ENCODE measurements at regions not wholly inside any gene's neighbourhood (a gene's known extent, or its start where the extent isn't known, plus 50 kb on each side); places are given as distances from the start of the nearest gene placed in this dataset.

DNA sequence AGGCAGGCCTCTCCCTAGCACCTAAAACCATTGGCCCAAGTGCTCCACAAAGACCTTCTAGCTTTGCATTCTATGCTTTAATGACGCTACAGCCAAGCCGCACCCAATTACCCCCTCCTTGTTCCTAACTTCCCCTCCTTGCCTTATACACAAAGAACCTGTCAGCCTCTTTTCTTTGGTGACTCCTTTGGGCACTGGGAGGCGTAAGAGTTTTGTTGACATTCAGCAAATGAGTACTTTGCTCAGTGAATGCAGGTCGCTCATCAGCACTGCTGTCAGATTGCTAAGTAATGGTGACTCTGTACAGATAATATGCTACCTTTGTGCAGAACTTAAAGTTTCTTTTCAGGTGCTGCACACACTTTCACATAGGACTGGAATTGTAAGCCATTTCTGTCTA lies 187.6 kb upstream of the FAM78B start:
- H3K9ac ChIP-seq (ENCODE audit: low read length in 3 of 3): no peak overlapping the region
- no peak overlapping the region for H3K27ac ChIP-seq (ENCODE audit: low read depth in 2 of 2, low read length in 2 of 2)
- intact Hi-C loops (cut with DNase I): no loop called here
- H3K27me3 ChIP-seq (ENCODE audit: control insufficient read depth, insufficient read depth, low read length): no peaks in the 10 kb centered on the region
- no peaks in the 10 kb centered on the region for H3K4me1 ChIP-seq (ENCODE audit: control insufficient read depth in 2 of 3, insufficient read depth in 2 of 3, low read depth in 1 of 3, low read length in 3 of 3)
- no peak for TF ChIP-seq CTCF (IDR thresholded peaks at IDR 0.05; ENCODE audit: borderline replicate concordance, extremely low read depth, insufficient read depth)
- no peaks in the 10 kb centered on the region for H3K9me3 ChIP-seq (ENCODE audit: control insufficient read depth in 2 of 3, insufficient read depth in 1 of 3, low read length in 3 of 3)
- FAIRE-seq: no peak
- DNase-seq: no peak
- no peaks in the 10 kb centered on the region for H3K36me3 ChIP-seq (ENCODE audit: control insufficient read depth in 2 of 3, insufficient read depth in 3 of 3, low read length in 3 of 3)
- H3K4me3 ChIP-seq (ENCODE audit: low read length in 3 of 3): no peak overlapping the region

GRCh38 chr1:166365081-166365480 lies 198.3 kb upstream of the FAM78B start:
- no peaks in the 10 kb centered on the region for H3K27me3 ChIP-seq (ENCODE audit: control insufficient read depth, insufficient read depth, low read length)
- no peak overlapping the region for H3K9ac ChIP-seq (ENCODE audit: low read length in 3 of 3)
- no peak for TF ChIP-seq CTCF (IDR thresholded peaks at IDR 0.05; ENCODE audit: borderline replicate concordance, extremely low read depth, insufficient read depth)
- no peaks in the 10 kb centered on the region for H3K36me3 ChIP-seq (ENCODE audit: control insufficient read depth in 2 of 3, insufficient read depth in 3 of 3, low read length in 3 of 3)
- H3K27ac ChIP-seq (ENCODE audit: low read depth in 2 of 2, low read length in 2 of 2): no peak overlapping the region
- no peak overlapping the region for H3K4me3 ChIP-seq (ENCODE audit: low read length in 3 of 3)
- intact Hi-C loops (cut with DNase I): no loop called here
- no peak for FAIRE-seq
- no peak for DNase-seq
- no peaks in the 10 kb centered on the region for H3K9me3 ChIP-seq (ENCODE audit: control insufficient read depth in 2 of 3, insufficient read depth in 1 of 3, low read length in 3 of 3)
- H3K4me1 ChIP-seq (ENCODE audit: control insufficient read depth in 2 of 3, insufficient read depth in 2 of 3, low read depth in 1 of 3, low read length in 3 of 3): no peaks in the 10 kb centered on the region

- FAIRE-seq (no peak), DNase-seq (no peak)
- Histone ChIP-seq H3K36me3 (ENCODE audit: control insufficient read depth in 2 of 3, insufficient read depth in 3 of 3, low read length in 3 of 3) (no peaks in the 10 kb centered on the region), H3K27me3 (ENCODE audit: control insufficient read depth, insufficient read depth, low read length) (no peaks in the 10 kb centered on the region), H3K9ac (ENCODE audit: low read length in 3 of 3) (no peak overlapping the region), H3K27ac (ENCODE audit: low read depth in 2 of 2, low read length in 2 of 2) (no peak overlapping the region), H3K9me3 (ENCODE audit: control insufficient read depth in 2 of 3, insufficient read depth in 1 of 3, low read length in 3 of 3) (no peaks in the 10 kb centered on the region), H3K4me1 (ENCODE audit: control insufficient read depth in 2 of 3, insufficient read depth in 2 of 3, low read depth in 1 of 3, low read length in 3 of 3) (no peaks in the 10 kb centered on the region), H3K4me3 (ENCODE audit: low read length in 3 of 3) (no peak overlapping the region)
- no peak for TF ChIP-seq CTCF (IDR thresholded peaks at IDR 0.05; ENCODE audit: borderline replicate concordance, extremely low read depth, insufficient read depth)
- intact Hi-C loops (cut with DNase I): no loop called here
Observed at GRCh38 chr1:166368030-166368429, 201.2 kb upstream of the FAM78B start.

GRCh38 chr1:166377896-166378295 lies 211.1 kb upstream of the FAM78B start:
- Histone ChIP-seq H3K9ac (ENCODE audit: low read length in 3 of 3) (no peak overlapping the region), H3K9me3 (ENCODE audit: control insufficient read depth in 2 of 3, insufficient read depth in 1 of 3, low read length in 3 of 3) (no peaks in the 10 kb centered on the region), H3K27ac (ENCODE audit: low read depth in 2 of 2, low read length in 2 of 2) (no peak overlapping the region), H3K27me3 (ENCODE audit: control insufficient read depth, insufficient read depth, low read length) (no peaks in the 10 kb centered on the region), H3K36me3 (ENCODE audit: control insufficient read depth in 2 of 3, insufficient read depth in 3 of 3, low read length in 3 of 3) (no peaks in the 10 kb centered on the region), H3K4me1 (ENCODE audit: control insufficient read depth in 2 of 3, insufficient read depth in 2 of 3, low read depth in 1 of 3, low read length in 3 of 3) (no peaks in the 10 kb centered on the region), H3K4me3 (ENCODE audit: low read length in 3 of 3) (no peak overlapping the region)
- DNase-seq (no peak), FAIRE-seq (no peak)
- no peak for TF ChIP-seq CTCF (IDR thresholded peaks at IDR 0.05; ENCODE audit: borderline replicate concordance, extremely low read depth, insufficient read depth)
- intact Hi-C loops (cut with DNase I): no loop called here
